Smooth muscle cell (in vitro differentiated cells): ENCODE measurements at regions not wholly inside any gene's neighbourhood (a gene's known extent, or its start where the extent isn't known, plus 50 kb on each side); places are given as distances from the start of the nearest gene placed in this dataset.

Experiments
- DNase-seq: peaks from one replicate; lab custom pipeline; 2025; ENCODE audit not compliant: unreplicated experiment; lab: John Stamatoyannopoulos, UW
- H2AFZ ChIP-seq: fragments of 200-600 bp; sonication (generic); 2 replicates; pipeline ENCODE4 v1.6.0; 2016; ENCODE audit warnings: antibody characterized with exemption, low read depth, mild to moderate bottlenecking
- H3F3A ChIP-seq: fragments of 200-600 bp; sonication (generic); 2 replicates; pipeline ENCODE4 v1.6.0; 2017; ENCODE audit warnings: antibody characterized with exemption, low read depth
- H3K27ac ChIP-seq: fragments of 200-600 bp; sonication (generic); 2 replicates; pipeline ENCODE4 v1.5.1; 2016; ENCODE audit warnings: low read depth, mild to moderate bottlenecking
- H3K27me3 ChIP-seq: fragments of 200-600 bp; sonication (generic); 2 replicates; pipeline ENCODE4 v1.6.1; 2016; ENCODE audit warnings: low read depth, mild to moderate bottlenecking
- H3K36me3 ChIP-seq: fragments of 200-600 bp; sonication (generic); 2 replicates; pipeline ENCODE4 v1.5.1; 2016; ENCODE audit warnings: low read depth
- H3K4me1 ChIP-seq: fragments of 200-600 bp; sonication (generic); 2 replicates; pipeline ENCODE4 v1.5.1; 2016; ENCODE audit warnings: low read depth
- H3K4me2 ChIP-seq: fragments of 200-600 bp; sonication (generic); 2 replicates; pipeline ENCODE4 v1.6.0; 2016; ENCODE audit warnings: mild to moderate bottlenecking
- H3K4me3 ChIP-seq: fragments of 200-600 bp; sonication (generic); 2 replicates; pipeline ENCODE4 v1.5.1; 2016; ENCODE audit warnings: mild to moderate bottlenecking
- H3K79me2 ChIP-seq: fragments of 200-600 bp; sonication (generic); 2 replicates; pipeline ENCODE4 v1.6.0; 2016; ENCODE audit warnings: low read depth, mild to moderate bottlenecking
- H3K9ac ChIP-seq: fragments of 200-600 bp; sonication (generic); 2 replicates; pipeline ENCODE4 v1.6.0; 2016; ENCODE audit warnings: low read depth
- H3K9me3 ChIP-seq: fragments of 200-600 bp; sonication (generic); replicated peaks from 2 replicates; pipeline ENCODE4 v1.5.1; 2016; ENCODE audit warnings: low read depth
- H4K20me1 ChIP-seq: fragments of 200-600 bp; sonication (generic); 2 replicates; pipeline ENCODE4 v1.6.0; 2016; ENCODE audit warnings: low read depth
- CTCF ChIP-seq: fragments of 200-600 bp; sonication (generic); IDR thresholded peaks from 2 replicates; pipeline ENCODE4 v1.5.1; 2017; ENCODE audit warnings: borderline replicate concordance, mild to moderate bottlenecking, antibody characterized with exemption; ENCODE audit not compliant: insufficient read depth, poor library complexity, severe bottlenecking
- WGBS: methylation state at CpG from one replicate; pipeline ENCODE4 v1.1.7; 2016; ENCODE audit warnings: low lambda C conversion rate; 5-methylcytosine and 5-hydroxymethylcytosine counted together

GRCh38 chr5:123855609-123856008, 343.6 kb downstream of the CSNK1G3 start:
- TF ChIP-seq CTCF = no peak
- H3K4me1 ChIP-seq = no peaks in the 10 kb centered on the region
- DNase-seq = no peak
- no peaks in the 10 kb centered on the region for H3K79me2 ChIP-seq
- H3K36me3 ChIP-seq = no peaks in the 10 kb centered on the region
- H3K27ac ChIP-seq = no peak overlapping the region
- H3K9me3 ChIP-seq = no peaks in the 10 kb centered on the region
- no peak overlapping the region for H3K9ac ChIP-seq
- no peak overlapping the region for H3K4me2 ChIP-seq
- no peak overlapping the region for H3K4me3 ChIP-seq
- H3F3A ChIP-seq = no peaks in the 10 kb centered on the region
- no peak overlapping the region for H2AFZ ChIP-seq
- no peaks in the 10 kb centered on the region for H4K20me1 ChIP-seq
- no peaks in the 10 kb centered on the region for H3K27me3 ChIP-seq

- H3K4me3 ChIP-seq = no peak overlapping the region
- no peaks in the 10 kb centered on the region for H3K9me3 ChIP-seq
- 94% methylated on average over 6 of the region's 6 CpGs for WGBS
- no peaks in the 10 kb centered on the region for H3K36me3 ChIP-seq
- H3K4me2 ChIP-seq = no peak overlapping the region
- H2AFZ ChIP-seq = peak overlapping the region; percentile 70
- H3K79me2 ChIP-seq = no peaks in the 10 kb centered on the region
- DNase-seq = no peak
- no peak overlapping the region for H3K9ac ChIP-seq
- no peaks in the 10 kb centered on the region for H3K27me3 ChIP-seq
- no peak for TF ChIP-seq CTCF
- no peaks in the 10 kb centered on the region for H4K20me1 ChIP-seq
- H3F3A ChIP-seq = no peaks in the 10 kb centered on the region
- H3K4me1 ChIP-seq = no peaks in the 10 kb centered on the region
- H3K27ac ChIP-seq = peak overlapping the region; percentile 9
These were observed 333.6 kb downstream of the CSNK1G3 start for GRCh38 chr5:123845356-123846100.

- no peaks in the 10 kb centered on the region for H3K79me2 ChIP-seq
- H3F3A ChIP-seq = no peaks in the 10 kb centered on the region
- H4K20me1 ChIP-seq = no peaks in the 10 kb centered on the region
- no peaks in the 10 kb centered on the region for H3K9me3 ChIP-seq
- 52% methylated on average over 1 of the region's 1 CpG for WGBS
- H3K27me3 ChIP-seq = no peaks in the 10 kb centered on the region
- H3K4me3 ChIP-seq = no peak overlapping the region
- H3K4me1 ChIP-seq = no peaks in the 10 kb centered on the region
- H2AFZ ChIP-seq = peak overlapping the region; percentile 70
- no peak for DNase-seq
- no peaks in the 10 kb centered on the region for H3K36me3 ChIP-seq
- TF ChIP-seq CTCF = no peak
- H3K4me2 ChIP-seq = no peak overlapping the region
- peak overlapping the region; percentile 9 for H3K27ac ChIP-seq
- no peak overlapping the region for H3K9ac ChIP-seq
These were observed 332.9 kb downstream of the CSNK1G3 start for GRCh38 chr5:123844873-123845272.

GRCh38 chr5:123835421-123835820, 323.4 kb downstream of the CSNK1G3 start:
- Histone ChIP-seq H3K27me3 (no peaks in the 10 kb centered on the region), H3K4me1 (no peaks in the 10 kb centered on the region), H3K27ac (no peak overlapping the region), H3K79me2 (no peaks in the 10 kb centered on the region), H3F3A (no peaks in the 10 kb centered on the region), H3K36me3 (no peaks in the 10 kb centered on the region), H4K20me1 (no peaks in the 10 kb centered on the region), H3K9me3 (no peaks in the 10 kb centered on the region), H3K4me2 (no peak overlapping the region), H3K9ac (no peak overlapping the region), H3K4me3 (no peak overlapping the region), H2AFZ (no peak overlapping the region)
- 84% methylated on average over 4 of the region's 4 CpGs for WGBS
- no peak for TF ChIP-seq CTCF
- DNase-seq = no peak
